ENCODE measurements at regions not wholly inside any gene's neighbourhood (a gene's known extent, or its start where the extent isn't known, plus 50 kb on each side); places are given as distances from the start of the nearest gene placed in this dataset.

GRCh38 chr13:62626771-62627170 is 1211.1 kb upstream of the PCDH20 start:
- TF ChIP-seq CTCF (conservative IDR thresholded peaks at IDR 0.05; ENCODE audit: low read depth in 2 of 2) (peak; percentile 80 to 92), EZH2 (IDR thresholded peaks at IDR 0.05; ENCODE audit: low read depth, unreplicated experiment) (no peak), EZH2phosphoT487 (IDR thresholded peaks at IDR 0.05; ENCODE audit: unreplicated experiment) (no peak), POLR2AphosphoS5 (IDR thresholded peaks at IDR 0.05; ENCODE audit: low read depth) (no peak), ETS1 (IDR thresholded peaks at IDR 0.05) (no peak)

Measured in GM23338 (cell line).